B cell (primary cell): ENCODE measurements at regions not wholly inside any gene's neighbourhood (a gene's known extent, or its start where the extent isn't known, plus 50 kb on each side); places are given as distances from the start of the nearest gene placed in this dataset.

ENCODE experiments used
- ATAC-seq: fragments of 200-7000 bp; cut with Tn5 transposase; one replicate; pipeline ENCODE4 v1.10.0; 2021; ENCODE audit warnings: low read depth, mild to moderate bottlenecking, moderate number of reproducible peaks, moderate library complexity
- CTCF ChIA-PET: fragments of 350-600 bp; sonication (Branson Sonifier 250); formaldehyde crosslinking; loops from one replicate; lab custom pipeline; 2021; ENCODE audit warnings: antibody characterized with exemption, inconsistent platforms; lab: Charles Lee
- POLR2A ChIA-PET: fragments of 350-600 bp; sonication (Branson Sonifier 250); formaldehyde crosslinking; loops from one replicate; lab custom pipeline; 2021; ENCODE audit warnings: antibody characterized with exemption; lab: Charles Lee
- DNase-seq: peaks from one replicate; pipeline ENCODE4 v3.0.0; 2013
- H2AFZ ChIP-seq: 2 replicates; pipeline ENCODE4 v1.6.1; 2012; ENCODE audit warnings: mild to moderate bottlenecking, low read depth, low read length; ENCODE audit not compliant: insufficient read depth, poor library complexity, severe bottlenecking
- H3K27ac ChIP-seq, 2 donors: 1 replicate in 1 of 2; 2 replicates in 1 of 2; pipeline ENCODE4 v1.5.1; 2012 to 2013; ENCODE audit warnings: low read length in 2 of 2, mild to moderate bottlenecking in 2 of 2, moderate library complexity in 1 of 2
- H3K27me3 ChIP-seq, 4 experiments: fragments of 200-600 bp in 1 of 4; sonication (generic) in 1 of 4; replicated peaks in 1 of 4; 1 replicate in 2 of 4; 2 replicates in 2 of 4; pipeline versions ENCODE4 v1.6.1 to v1.7.0; 2013 to 2016; ENCODE audit warnings: low read length in 3 of 4, mild to moderate bottlenecking in 2 of 4, mixed read lengths in 1 of 4, moderate library complexity in 1 of 4; ENCODE audit not compliant: insufficient read depth in 4 of 4, control insufficient read depth in 3 of 4; ENCODE audit errors: control extremely low read depth in 1 of 4
- H3K36me3 ChIP-seq, 2 experiments: replicated peaks in 1 of 2; 1 replicate in 1 of 2; 2 replicates in 1 of 2; pipeline versions ENCODE4 v1.6.1 to v1.7.1; 2013; ENCODE audit warnings: low read length in 1 of 2; ENCODE audit not compliant: insufficient read depth in 2 of 2, control insufficient read depth in 1 of 2; ENCODE audit errors: control extremely low read depth in 1 of 2, extremely low read depth in 1 of 2
- H3K4me1 ChIP-seq, 2 donors: fragments of 200-600 bp in 1 of 2; sonication (generic) in 1 of 2; 1 replicate in 1 of 2; 2 replicates in 1 of 2; pipeline versions ENCODE4 v1.5.1 to v1.6.1; 2013 to 2017; ENCODE audit warnings: low read length in 2 of 2; ENCODE audit not compliant: control insufficient read depth in 2 of 2, insufficient read depth in 2 of 2
- H3K4me2 ChIP-seq: replicated peaks from 2 replicates; pipeline ENCODE3; 2012; ENCODE audit warnings: mild to moderate bottlenecking, low read depth, low read length; ENCODE audit not compliant: poor library complexity, severe bottlenecking
- H3K4me3 ChIP-seq, 5 experiments: fragments of 200-600 bp in 1 of 5; sonication (generic) in 1 of 5; 1 replicate in 3 of 5; 2 replicates in 2 of 5; pipeline versions ENCODE4 v1.5.1 to v1.7.0; 2011 to 2016; ENCODE audit warnings: low read length in 4 of 5, mild to moderate bottlenecking in 4 of 5, low read depth in 2 of 5, control low read depth in 1 of 5, moderate library complexity in 1 of 5; ENCODE audit not compliant: insufficient read depth in 1 of 5; ENCODE audit errors: control extremely low read depth in 1 of 5, extremely low read depth in 1 of 5
- H3K79me2 ChIP-seq: fragments of 200-600 bp; sonication (generic); one replicate; pipeline ENCODE4 v1.6.0; 2016; ENCODE audit warnings: low read length; ENCODE audit not compliant: control insufficient read depth, insufficient read depth
- H3K9ac ChIP-seq: fragments of 200-600 bp; sonication (generic); 2 replicates; pipeline ENCODE4 v1.6.1; 2017; ENCODE audit warnings: mild to moderate bottlenecking, low read length, moderate library complexity
- H3K9me3 ChIP-seq, 3 donors: one replicate each; pipeline versions ENCODE4 v1.6.1 to v1.7.1; 2013; ENCODE audit warnings: low read length in 2 of 3; ENCODE audit not compliant: control insufficient read depth in 2 of 3, insufficient read depth in 1 of 3; ENCODE audit errors: control extremely low read depth in 1 of 3
- H4K20me1 ChIP-seq: 2 replicates; pipeline ENCODE4 v1.6.0; 2012; ENCODE audit warnings: mild to moderate bottlenecking, low read length; ENCODE audit not compliant: insufficient read depth, control insufficient read depth, poor library complexity, severe bottlenecking
- H3K27ac Mint-ChIP-seq: one replicate; pipeline ENCODE4 v1.8.0; 2021; ENCODE audit warnings: mixed read lengths
- H3K27me3 Mint-ChIP-seq: one replicate; pipeline ENCODE4 v1.8.0; 2021; ENCODE audit warnings: mixed read lengths
- H3K4me1 Mint-ChIP-seq: one replicate; pipeline ENCODE4 v1.8.0; 2021; ENCODE audit warnings: mixed read lengths
- H3K4me3 Mint-ChIP-seq: one replicate; pipeline ENCODE4 v1.8.0; 2021; ENCODE audit warnings: mixed read lengths
- H3K9me3 Mint-ChIP-seq: one replicate; pipeline ENCODE4 v1.8.0; 2022; ENCODE audit warnings: mixed read lengths; ENCODE audit not compliant: insufficient read depth
- EZH2 ChIP-seq: IDR thresholded peaks from 2 replicates; pipeline ENCODE4 v1.6.1; 2012; ENCODE audit warnings: borderline replicate concordance, low read depth, mild to moderate bottlenecking, moderate library complexity, low read length; ENCODE audit not compliant: insufficient read depth, poor library complexity, severe bottlenecking
- WGBS: methylation state at CpG from one replicate; pipeline ENCODE4 v1.1.5; 2013; ENCODE audit warnings: missing lambda C conversion rate; ENCODE audit not compliant: insufficient coverage; 5-methylcytosine and 5-hydroxymethylcytosine counted together
- intact Hi-C: fragments of 100-400 bp; cut with micrococcal nuclease; formaldehyde crosslinking; loops from one replicate; pipeline ENCODE4 v1.10.0; 2022
- TF ChIP-seq, protein P1 (sequence below): fragments of 200-600 bp; IDR thresholded peaks from one replicate; pipeline ENCODE4 v1.8.0; 2022; ENCODE audit warnings: antibody characterized with exemption, mild to moderate bottlenecking

DNA sequence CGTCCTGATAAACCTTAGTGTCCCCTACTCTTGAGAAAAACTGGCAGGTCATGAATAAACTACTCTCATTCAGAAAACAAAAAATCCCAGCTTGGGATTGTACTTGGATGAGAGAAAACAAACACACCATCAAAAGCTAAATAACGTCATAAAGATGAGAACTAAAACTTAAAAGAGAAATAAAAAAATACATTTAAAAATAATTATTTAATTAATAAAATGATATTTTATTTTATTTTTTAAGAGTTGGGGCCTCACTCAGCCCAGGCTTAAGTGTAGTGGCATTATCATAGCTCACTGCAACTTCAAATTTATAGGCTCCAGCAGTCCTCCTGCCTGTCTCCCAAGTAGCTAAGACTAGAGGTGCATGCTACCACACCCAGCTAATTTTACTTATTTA is 125.4 kb upstream of the CA10 start:
- no peaks in the 10 kb centered on the region for H3K27me3 Mint-ChIP-seq
- Histone ChIP-seq H2AFZ (no peak overlapping the region), H3K4me2 (no peak overlapping the region), H3K36me3 (no peaks in the 10 kb centered on the region), H3K4me1 (no peaks in the 10 kb centered on the region), H3K27ac (no peak overlapping the region), H3K4me3 (no peak overlapping the region), H4K20me1 (no peaks in the 10 kb centered on the region), H3K79me2 (no peaks in the 10 kb centered on the region), H3K27me3 (no peaks in the 10 kb centered on the region), H3K9me3 (peaks cover 0 to 2% (median 0%) of the 10 kb centered on the region in 3 donors), H3K9ac (no peak overlapping the region)
- no peak for DNase-seq
- WGBS: no CpG with 5 or more reads among the region's 2 CpGs
- no peak overlapping the region for H3K4me3 Mint-ChIP-seq
- ChIA-PET POLR2A (no interaction called here), CTCF (no interaction called here)
- intact Hi-C loops: no loop called here
- H3K27ac Mint-ChIP-seq: no peak overlapping the region
- H3K4me1 Mint-ChIP-seq: no peaks in the 10 kb centered on the region
- no peaks in the 10 kb centered on the region for H3K9me3 Mint-ChIP-seq
- no peak for TF ChIP-seq EZH2
- TF ChIP-seq, protein P1, sequence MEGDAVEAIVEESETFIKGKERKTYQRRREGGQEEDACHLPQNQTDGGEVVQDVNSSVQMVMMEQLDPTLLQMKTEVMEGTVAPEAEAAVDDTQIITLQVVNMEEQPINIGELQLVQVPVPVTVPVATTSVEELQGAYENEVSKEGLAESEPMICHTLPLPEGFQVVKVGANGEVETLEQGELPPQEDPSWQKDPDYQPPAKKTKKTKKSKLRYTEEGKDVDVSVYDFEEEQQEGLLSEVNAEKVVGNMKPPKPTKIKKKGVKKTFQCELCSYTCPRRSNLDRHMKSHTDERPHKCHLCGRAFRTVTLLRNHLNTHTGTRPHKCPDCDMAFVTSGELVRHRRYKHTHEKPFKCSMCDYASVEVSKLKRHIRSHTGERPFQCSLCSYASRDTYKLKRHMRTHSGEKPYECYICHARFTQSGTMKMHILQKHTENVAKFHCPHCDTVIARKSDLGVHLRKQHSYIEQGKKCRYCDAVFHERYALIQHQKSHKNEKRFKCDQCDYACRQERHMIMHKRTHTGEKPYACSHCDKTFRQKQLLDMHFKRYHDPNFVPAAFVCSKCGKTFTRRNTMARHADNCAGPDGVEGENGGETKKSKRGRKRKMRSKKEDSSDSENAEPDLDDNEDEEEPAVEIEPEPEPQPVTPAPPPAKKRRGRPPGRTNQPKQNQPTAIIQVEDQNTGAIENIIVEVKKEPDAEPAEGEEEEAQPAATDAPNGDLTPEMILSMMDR: no peak
- ATAC-seq: no peak

DNA sequence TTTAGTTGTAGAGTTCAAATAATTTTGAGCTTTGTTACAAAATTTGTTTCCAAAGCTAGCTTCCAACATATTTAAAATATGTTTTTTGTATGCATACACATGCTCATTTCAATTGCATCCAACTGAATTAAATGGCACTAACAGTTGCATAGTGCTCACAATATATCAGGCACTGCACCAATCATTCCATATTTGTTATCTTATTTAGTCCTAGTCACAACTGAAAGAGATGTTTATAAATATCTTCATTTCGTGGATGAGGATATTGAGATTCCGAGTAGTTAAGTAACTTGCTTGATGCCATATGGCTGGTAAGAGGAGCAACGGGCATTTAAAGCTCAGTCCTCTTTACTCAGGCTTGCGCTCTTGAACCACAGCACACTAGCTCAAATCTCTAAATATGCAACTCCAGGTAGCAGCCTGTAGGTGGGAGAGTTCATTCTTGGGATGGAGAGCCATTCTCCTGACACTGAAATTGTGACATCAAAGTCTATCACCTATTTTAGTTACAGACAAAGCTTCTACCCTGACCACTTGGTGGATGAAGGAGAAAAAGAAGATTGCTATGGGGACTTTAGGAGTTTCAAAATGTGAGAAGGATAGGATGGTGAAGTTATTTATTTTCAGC is 118.0 kb upstream of the CA10 start:
- Mint-ChIP-seq H3K27ac (no peak overlapping the region), H3K4me1 (no peaks in the 10 kb centered on the region), H3K27me3 (no peaks in the 10 kb centered on the region), H3K4me3 (no peak overlapping the region), H3K9me3 (peaks cover 2% of the 10 kb centered on the region)
- ATAC-seq (no peak), DNase-seq (no peak)
- no peak overlapping the region for H3K4me3 ChIP-seq
- H3K36me3 ChIP-seq: no peaks in the 10 kb centered on the region
- H2AFZ ChIP-seq: no peak overlapping the region
- no peak overlapping the region for H3K9ac ChIP-seq
- H3K9me3 ChIP-seq: peaks cover 0 to 3% (median 0%) of the 10 kb centered on the region in 3 donors
- no peak for TF ChIP-seq EZH2
- TF ChIP-seq, protein P1: no peak
- intact Hi-C loops: no loop called here
- no peaks in the 10 kb centered on the region for H4K20me1 ChIP-seq
- H3K4me2 ChIP-seq: no peak overlapping the region
- no peaks in the 10 kb centered on the region for H3K27me3 ChIP-seq
- WGBS: no CpG with 5 or more reads among the region's 4 CpGs
- H3K79me2 ChIP-seq: no peaks in the 10 kb centered on the region
- H3K27ac ChIP-seq: no peak overlapping the region
- POLR2A ChIA-PET: no interaction called here
- CTCF ChIA-PET: no interaction called here
- no peaks in the 10 kb centered on the region for H3K4me1 ChIP-seq
